ENCODE measurements at regions not wholly inside any gene's neighbourhood (a gene's known extent, or its start where the extent isn't known, plus 50 kb on each side); places are given as distances from the start of the nearest gene placed in this dataset.

DNA sequence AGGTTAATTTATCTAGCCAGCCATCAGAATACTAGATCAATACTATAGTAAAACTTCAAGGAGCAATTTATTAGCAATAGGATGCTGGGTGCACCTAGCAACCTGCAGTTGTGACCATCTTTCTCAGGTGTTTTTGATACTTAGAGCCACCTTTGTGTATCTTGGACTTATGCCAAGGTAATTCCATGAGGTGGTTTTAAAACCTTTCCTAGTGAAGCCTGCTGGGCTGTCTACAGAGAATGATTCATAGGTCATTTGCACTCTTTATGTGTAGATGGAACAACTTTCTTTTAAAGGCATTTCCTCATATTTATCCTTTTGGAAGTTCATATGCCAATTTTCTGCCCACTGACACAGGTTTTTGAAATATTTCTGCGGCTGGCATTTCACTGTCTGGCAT is 1030.1 kb upstream of the POU3F3 start:
- Histone ChIP-seq H3K27me3 (ENCODE audit: insufficient read depth in 3 of 3, low read length in 2 of 3) (no peaks in the 10 kb centered on the region), H3K9me3 (no peaks in the 10 kb centered on the region), H3K4me3 (no peak overlapping the region), H3K4me1 (no peaks in the 10 kb centered on the region), H3K27ac (no peak overlapping the region), H3K36me3 (ENCODE audit: insufficient read depth in 1 of 2, low read depth in 1 of 2) (no peaks in the 10 kb centered on the region)
- DNase-seq (no peak), ATAC-seq (no peak)
- 74 to 79% (median 77%) methylated on average over 1 of the region's 1 CpG for WGBS, 3 donors
- intact Hi-C loops (cut with DNase I), result no loop called here
- TF ChIP-seq, protein P1, sequence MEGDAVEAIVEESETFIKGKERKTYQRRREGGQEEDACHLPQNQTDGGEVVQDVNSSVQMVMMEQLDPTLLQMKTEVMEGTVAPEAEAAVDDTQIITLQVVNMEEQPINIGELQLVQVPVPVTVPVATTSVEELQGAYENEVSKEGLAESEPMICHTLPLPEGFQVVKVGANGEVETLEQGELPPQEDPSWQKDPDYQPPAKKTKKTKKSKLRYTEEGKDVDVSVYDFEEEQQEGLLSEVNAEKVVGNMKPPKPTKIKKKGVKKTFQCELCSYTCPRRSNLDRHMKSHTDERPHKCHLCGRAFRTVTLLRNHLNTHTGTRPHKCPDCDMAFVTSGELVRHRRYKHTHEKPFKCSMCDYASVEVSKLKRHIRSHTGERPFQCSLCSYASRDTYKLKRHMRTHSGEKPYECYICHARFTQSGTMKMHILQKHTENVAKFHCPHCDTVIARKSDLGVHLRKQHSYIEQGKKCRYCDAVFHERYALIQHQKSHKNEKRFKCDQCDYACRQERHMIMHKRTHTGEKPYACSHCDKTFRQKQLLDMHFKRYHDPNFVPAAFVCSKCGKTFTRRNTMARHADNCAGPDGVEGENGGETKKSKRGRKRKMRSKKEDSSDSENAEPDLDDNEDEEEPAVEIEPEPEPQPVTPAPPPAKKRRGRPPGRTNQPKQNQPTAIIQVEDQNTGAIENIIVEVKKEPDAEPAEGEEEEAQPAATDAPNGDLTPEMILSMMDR (IDR thresholded peaks at IDR 0.05), result no peak

DNA sequence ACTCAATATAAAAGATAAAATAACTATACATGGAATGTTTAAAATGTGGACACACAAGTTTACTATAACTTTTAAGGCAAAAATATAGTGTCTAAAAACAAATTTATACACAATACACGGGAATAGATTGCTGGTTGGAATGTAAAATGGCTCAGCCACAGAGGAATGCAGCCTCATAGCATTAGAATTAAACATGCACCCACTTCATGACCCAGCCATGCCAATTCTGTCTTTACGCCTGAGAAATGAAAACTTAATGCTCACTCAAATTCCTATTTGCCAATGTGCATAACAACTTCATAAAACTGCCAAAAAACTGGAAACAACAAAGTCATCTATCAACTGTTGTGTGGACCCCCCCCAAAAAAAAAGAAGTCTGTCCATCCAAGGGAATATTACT is 1006.6 kb upstream of the POU3F3 start:
- H3K4me1 ChIP-seq, result no peaks in the 10 kb centered on the region
- ATAC-seq (no peak), DNase-seq (no peak)
- no peaks in the 10 kb centered on the region for H3K27me3 ChIP-seq (ENCODE audit: insufficient read depth in 3 of 3, low read length in 2 of 3)
- H3K9me3 ChIP-seq, result peaks cover 5% of the 10 kb centered on the region
- WGBS, 3 donors, result 54 to 61% (median 60%) methylated on average over 2 of the region's 2 CpGs
- TF ChIP-seq, protein P1 (IDR thresholded peaks at IDR 0.05), result no peak
- H3K36me3 ChIP-seq (ENCODE audit: insufficient read depth in 1 of 2, low read depth in 1 of 2), result no peaks in the 10 kb centered on the region
- intact Hi-C loops (cut with DNase I), result no loop called here
- no peak overlapping the region for H3K27ac ChIP-seq
- H3K4me3 ChIP-seq, result no peak overlapping the region

DNA sequence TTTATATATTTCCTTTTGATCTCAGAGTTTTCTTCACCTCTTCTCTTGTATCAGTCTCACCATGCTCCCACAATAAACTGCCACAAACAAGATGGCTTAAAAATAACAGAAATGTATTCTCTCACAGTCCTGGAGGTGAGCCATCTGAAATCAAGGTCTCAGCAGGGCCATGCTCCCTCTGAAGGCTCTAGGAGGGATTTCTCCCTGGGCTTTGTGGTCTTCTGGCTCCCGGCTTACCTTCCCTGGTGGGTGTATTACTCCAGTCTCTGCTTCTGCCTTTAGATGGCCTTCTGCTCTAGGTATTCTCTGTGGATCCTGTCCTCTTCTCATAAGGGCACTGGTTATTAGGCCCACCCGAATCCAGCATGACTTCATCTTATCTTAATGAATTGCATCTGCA is 994.7 kb upstream of the POU3F3 start:
- no peaks in the 10 kb centered on the region for H3K4me1 ChIP-seq
- no peak for DNase-seq
- no peak overlapping the region for H3K4me3 ChIP-seq
- 67 to 80% (median 76%) methylated on average over 2 of the region's 2 CpGs for WGBS, 3 donors
- H3K36me3 ChIP-seq (ENCODE audit: insufficient read depth in 1 of 2, low read depth in 1 of 2), result no peaks in the 10 kb centered on the region
- intact Hi-C loops (cut with DNase I), result no loop called here
- H3K27me3 ChIP-seq (ENCODE audit: insufficient read depth in 3 of 3, low read length in 2 of 3), result no peaks in the 10 kb centered on the region
- H3K27ac ChIP-seq, result no peak overlapping the region
- ATAC-seq, result no peak
- TF ChIP-seq, protein P1 (IDR thresholded peaks at IDR 0.05), result no peak
- no peaks in the 10 kb centered on the region for H3K9me3 ChIP-seq

DNA sequence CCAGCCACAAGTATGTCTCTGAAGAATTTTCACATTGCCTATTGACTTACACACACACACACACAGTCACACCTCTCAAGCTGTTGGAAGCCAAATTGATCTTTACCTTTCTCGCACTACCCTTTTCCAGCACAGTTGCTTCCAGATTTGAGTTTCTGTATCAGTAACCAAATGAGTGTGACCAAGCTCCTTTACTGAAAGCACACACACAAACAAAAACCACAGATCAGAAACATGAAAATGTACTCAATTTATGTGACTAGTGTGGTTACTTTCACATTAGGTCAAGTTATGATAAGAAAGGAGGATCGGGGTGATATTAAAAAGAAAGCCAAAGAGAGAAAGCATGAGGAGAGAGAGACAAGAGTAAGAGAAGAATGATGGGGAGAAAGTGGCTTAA is 993.9 kb upstream of the POU3F3 start:
- Histone ChIP-seq H3K36me3 (ENCODE audit: insufficient read depth in 1 of 2, low read depth in 1 of 2) (no peaks in the 10 kb centered on the region), H3K4me1 (no peaks in the 10 kb centered on the region), H3K4me3 (no peak overlapping the region), H3K9me3 (no peaks in the 10 kb centered on the region), H3K27ac (no peak overlapping the region), H3K27me3 (ENCODE audit: insufficient read depth in 3 of 3, low read length in 2 of 3) (no peaks in the 10 kb centered on the region)
- intact Hi-C loops (cut with DNase I), result no loop called here
- TF ChIP-seq, protein P1 (IDR thresholded peaks at IDR 0.05), result no peak
- ATAC-seq (no peak), DNase-seq (no peak)
- WGBS, 3 donors, result 82 to 97% (median 84%) methylated on average over 2 of the region's 2 CpGs

DNA sequence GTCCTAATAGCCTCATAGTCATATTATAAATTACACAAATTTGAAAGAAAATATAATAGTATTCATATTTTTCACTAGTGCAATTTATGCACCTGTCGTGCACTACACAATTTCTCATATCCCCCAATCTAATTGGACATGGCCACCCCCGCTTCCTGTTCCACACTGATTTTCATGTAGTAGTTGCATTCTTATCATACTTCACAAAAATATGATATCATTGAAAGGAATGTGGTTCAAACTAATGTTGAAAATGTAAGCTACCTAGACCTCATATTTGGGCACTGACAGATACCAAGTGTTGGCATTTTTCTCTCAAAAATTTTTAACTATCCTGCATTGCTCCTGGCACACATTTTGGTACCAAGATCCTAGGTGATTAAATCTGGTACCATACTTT is 985.5 kb upstream of the POU3F3 start:
- H3K27me3 ChIP-seq (ENCODE audit: insufficient read depth in 3 of 3, low read length in 2 of 3), result no peaks in the 10 kb centered on the region
- H3K9me3 ChIP-seq, result no peaks in the 10 kb centered on the region
- no peaks in the 10 kb centered on the region for H3K36me3 ChIP-seq (ENCODE audit: insufficient read depth in 1 of 2, low read depth in 1 of 2)
- no peaks in the 10 kb centered on the region for H3K4me1 ChIP-seq
- intact Hi-C loops (cut with DNase I), result no loop called here
- no peak overlapping the region for H3K4me3 ChIP-seq
- TF ChIP-seq, protein P1 (IDR thresholded peaks at IDR 0.05), result no peak
- DNase-seq, result no peak
- ATAC-seq, result no peak
- no peak overlapping the region for H3K27ac ChIP-seq
- WGBS, 3 donors, result 24 to 29% (median 27%) methylated on average over 2 of the region's 2 CpGs

Data from psoas muscle (tissue), 7 donors.